ENCODE measurements at regions not wholly inside any gene's neighbourhood (a gene's known extent, or its start where the extent isn't known, plus 50 kb on each side); places are given as distances from the start of the nearest gene placed in this dataset.
A peak's percentile ranks its signal among the peaks of the same experiment; 100 is the strongest.

DNA sequence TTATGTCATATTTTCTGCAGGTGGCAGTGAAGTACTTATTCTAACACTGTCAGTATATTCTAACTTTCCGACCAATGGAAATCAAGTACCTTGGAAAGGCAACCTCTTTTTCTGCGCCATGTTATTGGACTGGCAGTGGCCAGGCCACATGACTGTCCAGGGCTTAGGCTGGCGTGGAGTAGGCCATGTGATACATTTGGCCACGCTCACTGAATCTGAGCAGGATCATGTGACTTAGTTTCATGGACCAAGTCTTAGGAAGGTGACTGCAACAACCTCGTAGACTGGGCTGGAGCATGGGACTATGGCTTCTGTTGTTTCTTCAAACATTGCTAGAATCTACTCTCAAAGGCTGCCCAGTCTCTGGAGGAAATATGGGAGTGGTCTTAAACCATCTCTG is 60.4 kb upstream of the HAAO start:
- Histone ChIP-seq H3K9me3 (no peaks in the 10 kb centered on the region), H3K36me3 (no peaks in the 10 kb centered on the region), H3K4me1 (peaks cover 10 to 17% of the 10 kb centered on the region in 2 donors), H3K27me3 (no peaks in the 10 kb centered on the region), H3K27ac (no peak overlapping the region), H3K4me3 (no peak overlapping the region)
- intact Hi-C loops (cut with DNase I), result no loop called here
- TF ChIP-seq CTCF (IDR thresholded peaks at IDR 0.05), result no peak
- DNase-seq (ENCODE audit: low spot score in 2 of 2), result peak in 1 of 2 donors; percentile 51

GRCh38 chr2:42851740-42852250 is 59.4 kb upstream of the HAAO start:
- peaks cover 10 to 18% of the 10 kb centered on the region in 2 donors for H3K4me1 ChIP-seq
- intact Hi-C loops (cut with DNase I), result no loop called here
- H3K27ac ChIP-seq, result no peak overlapping the region
- no peaks in the 10 kb centered on the region for H3K36me3 ChIP-seq
- H3K27me3 ChIP-seq, result no peaks in the 10 kb centered on the region
- no peak for TF ChIP-seq CTCF (IDR thresholded peaks at IDR 0.05)
- no peak overlapping the region for H3K4me3 ChIP-seq
- no peaks in the 10 kb centered on the region for H3K9me3 ChIP-seq
- peak in 1 of 2 donors; percentile 50 for DNase-seq (ENCODE audit: low spot score in 2 of 2)

DNA sequence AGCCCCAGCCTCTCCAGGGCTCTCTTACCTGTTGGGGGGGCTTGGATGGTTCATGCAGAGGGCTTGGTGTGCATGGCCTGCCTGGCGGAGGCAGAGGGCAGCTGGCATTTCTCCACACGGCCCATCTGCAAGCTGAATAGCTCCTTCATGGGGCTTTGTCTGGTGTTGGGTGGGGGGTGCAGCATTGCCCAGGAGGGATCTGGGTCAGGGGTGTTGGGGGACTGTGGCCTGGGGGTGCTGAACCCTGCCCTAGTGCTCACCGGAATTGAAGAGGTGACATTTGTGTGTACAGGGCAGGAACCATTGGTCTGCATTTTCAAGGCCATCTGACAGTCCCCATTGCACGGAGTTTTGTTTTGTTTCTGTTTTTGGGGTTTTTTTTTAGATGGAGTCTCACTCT is 58.8 kb upstream of the HAAO start:
- Histone ChIP-seq H3K4me1 (peaks cover 10 to 18% of the 10 kb centered on the region in 2 donors), H3K27me3 (no peaks in the 10 kb centered on the region), H3K9me3 (no peaks in the 10 kb centered on the region), H3K36me3 (no peaks in the 10 kb centered on the region), H3K4me3 (no peak overlapping the region), H3K27ac (no peak overlapping the region)
- DNase-seq (ENCODE audit: low spot score in 2 of 2), result peak in 1 of 2 donors; percentile 55
- intact Hi-C loops (cut with DNase I), result no loop called here
- TF ChIP-seq CTCF (IDR thresholded peaks at IDR 0.05), result no peak

DNA sequence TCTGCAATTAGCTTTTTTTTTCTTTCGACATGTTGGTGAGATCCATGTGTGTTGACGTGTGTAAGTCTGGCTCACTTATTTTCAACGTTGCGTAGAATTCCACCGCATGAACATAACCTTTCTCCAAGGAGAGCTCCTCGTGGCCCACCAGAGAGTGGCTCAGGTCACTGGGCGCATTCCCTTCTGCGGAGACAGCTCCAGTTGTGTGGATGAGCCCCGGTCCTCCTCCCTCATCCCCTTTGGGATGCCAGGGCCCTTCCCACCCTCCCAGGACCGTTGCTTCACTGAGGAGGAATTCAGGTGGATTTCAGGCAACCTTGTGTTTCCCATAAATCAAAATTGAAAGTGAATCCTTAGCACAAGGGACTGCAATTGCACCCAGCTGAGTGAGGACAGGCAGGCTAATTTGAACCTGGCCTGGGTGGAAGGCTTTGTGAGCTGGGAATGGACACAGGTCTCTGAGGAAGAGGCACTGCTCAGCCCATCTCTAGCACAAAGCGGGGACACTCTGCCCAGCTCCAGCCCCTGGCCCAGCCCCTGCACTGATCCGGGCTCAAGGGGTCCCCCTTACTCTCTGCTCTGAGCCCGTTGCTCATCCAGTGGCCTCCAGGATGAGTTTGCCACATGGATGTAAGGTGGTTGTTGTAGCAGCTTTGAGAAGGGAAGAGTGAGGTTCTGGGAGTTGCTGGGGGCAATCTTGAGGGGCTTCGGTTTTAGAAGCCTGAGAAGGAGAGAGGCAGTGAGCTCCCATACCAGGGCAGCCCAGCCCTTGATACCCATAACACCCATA is 57.8 kb upstream of the HAAO start:
- H3K9me3 ChIP-seq, result no peaks in the 10 kb centered on the region
- peaks cover 10 to 24% of the 10 kb centered on the region in 2 donors for H3K4me1 ChIP-seq
- intact Hi-C loops (cut with DNase I), result no loop called here
- H3K36me3 ChIP-seq, result no peaks in the 10 kb centered on the region
- no peak for TF ChIP-seq CTCF (IDR thresholded peaks at IDR 0.05)
- peak in 1 of 2 donors; percentile 60 for DNase-seq (ENCODE audit: low spot score in 2 of 2)
- H3K4me3 ChIP-seq, result no peak overlapping the region
- H3K27ac ChIP-seq, result no peak overlapping the region
- H3K27me3 ChIP-seq, result no peaks in the 10 kb centered on the region

- H3K4me3 ChIP-seq, result no peak overlapping the region
- no peaks in the 10 kb centered on the region for H3K36me3 ChIP-seq
- no peak for TF ChIP-seq CTCF (IDR thresholded peaks at IDR 0.05)
- intact Hi-C loops (cut with DNase I), result no loop called here
- no peak overlapping the region for H3K27ac ChIP-seq
- H3K27me3 ChIP-seq, result no peaks in the 10 kb centered on the region
- H3K9me3 ChIP-seq, result no peaks in the 10 kb centered on the region
- H3K4me1 ChIP-seq, result peaks cover 7 to 25% of the 10 kb centered on the region in 2 donors
- DNase-seq (ENCODE audit: low spot score in 2 of 2), result no peak
These were observed 56.9 kb upstream of the HAAO start for GRCh38 chr2:42849311-42849710.

All from ascending aorta (tissue), 2 donors.